ENCODE measurements at regions not wholly inside any gene's neighbourhood (a gene's known extent, or its start where the extent isn't known, plus 50 kb on each side); places are given as distances from the start of the nearest gene placed in this dataset.

- Histone ChIP-seq H3K27ac (ENCODE audit: low read depth, low read length) (no peak overlapping the region), H3K36me3 (ENCODE audit: control insufficient read depth, insufficient read depth, low read length) (no peaks in the 10 kb centered on the region), H3K9me3 (ENCODE audit: control insufficient read depth, low read length) (peaks cover 7% of the 10 kb centered on the region), H3K9ac (ENCODE audit: extremely low read depth, low read length, poor library complexity, severe bottlenecking) (no peak overlapping the region), H3K4me3 (ENCODE audit: low read length) (no peak overlapping the region), H3K4me1 (ENCODE audit: control insufficient read depth, insufficient read depth, low read length) (peaks cover 11% of the 10 kb centered on the region), H3K27me3 (ENCODE audit: control insufficient read depth, insufficient read depth, low read length, poor library complexity, severe bottlenecking) (no peaks in the 10 kb centered on the region)
- no peaks in the 10 kb centered on the region for H3K36me3 Mint-ChIP-seq (ENCODE audit: low read depth)
- TF ChIP-seq, protein P1, sequence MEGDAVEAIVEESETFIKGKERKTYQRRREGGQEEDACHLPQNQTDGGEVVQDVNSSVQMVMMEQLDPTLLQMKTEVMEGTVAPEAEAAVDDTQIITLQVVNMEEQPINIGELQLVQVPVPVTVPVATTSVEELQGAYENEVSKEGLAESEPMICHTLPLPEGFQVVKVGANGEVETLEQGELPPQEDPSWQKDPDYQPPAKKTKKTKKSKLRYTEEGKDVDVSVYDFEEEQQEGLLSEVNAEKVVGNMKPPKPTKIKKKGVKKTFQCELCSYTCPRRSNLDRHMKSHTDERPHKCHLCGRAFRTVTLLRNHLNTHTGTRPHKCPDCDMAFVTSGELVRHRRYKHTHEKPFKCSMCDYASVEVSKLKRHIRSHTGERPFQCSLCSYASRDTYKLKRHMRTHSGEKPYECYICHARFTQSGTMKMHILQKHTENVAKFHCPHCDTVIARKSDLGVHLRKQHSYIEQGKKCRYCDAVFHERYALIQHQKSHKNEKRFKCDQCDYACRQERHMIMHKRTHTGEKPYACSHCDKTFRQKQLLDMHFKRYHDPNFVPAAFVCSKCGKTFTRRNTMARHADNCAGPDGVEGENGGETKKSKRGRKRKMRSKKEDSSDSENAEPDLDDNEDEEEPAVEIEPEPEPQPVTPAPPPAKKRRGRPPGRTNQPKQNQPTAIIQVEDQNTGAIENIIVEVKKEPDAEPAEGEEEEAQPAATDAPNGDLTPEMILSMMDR (conservative IDR thresholded peaks at IDR 0.05): no peak
- H3K27ac Mint-ChIP-seq: no peak overlapping the region
- DNase-seq: no peak
- no peak overlapping the region for H3K4me3 Mint-ChIP-seq
- peaks cover 3% of the 10 kb centered on the region for H3K27me3 Mint-ChIP-seq (ENCODE audit: insufficient read depth)
- peaks cover 2% of the 10 kb centered on the region for H3K9me3 Mint-ChIP-seq
- WGBS, 2 experiments (ENCODE audit: insufficient coverage in 1 of 2, insufficient read length in 1 of 2): 94% methylated on average over 2 of the region's 2 CpGs
- peaks cover 26% of the 10 kb centered on the region for H3K4me1 Mint-ChIP-seq
Observed at GRCh38 chr9:82369251-82369945, 380.8 kb downstream of the SPATA31D1 start.

DNA sequence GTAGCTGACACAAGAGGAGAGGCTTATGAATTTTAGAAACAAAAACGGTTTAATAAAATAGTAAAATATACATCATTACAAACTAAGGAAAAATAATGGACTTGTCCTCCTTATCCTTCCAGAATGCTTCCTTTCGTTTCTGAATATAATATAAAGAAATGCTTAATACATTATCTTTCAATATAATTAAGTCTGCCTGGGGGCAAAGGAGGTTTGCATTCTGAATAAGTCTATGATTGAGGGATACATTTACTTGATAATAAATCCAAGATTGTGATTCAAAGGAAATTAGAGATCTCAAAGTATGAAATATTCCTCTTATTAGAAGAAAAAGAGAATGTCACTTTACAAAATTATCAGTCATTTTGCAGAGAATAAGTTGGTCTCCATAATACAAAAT, 386.5 kb downstream of the SPATA31D1 start:
- H3K36me3 Mint-ChIP-seq (ENCODE audit: low read depth): no peaks in the 10 kb centered on the region
- H3K9me3 Mint-ChIP-seq: peaks cover 3% of the 10 kb centered on the region
- H3K4me1 Mint-ChIP-seq: peaks cover 2% of the 10 kb centered on the region
- no peak overlapping the region for H3K9ac ChIP-seq (ENCODE audit: extremely low read depth, low read length, poor library complexity, severe bottlenecking)
- peaks cover 3% of the 10 kb centered on the region for H3K27me3 Mint-ChIP-seq (ENCODE audit: insufficient read depth)
- peaks cover 12% of the 10 kb centered on the region for H3K9me3 ChIP-seq (ENCODE audit: control insufficient read depth, low read length)
- no peak overlapping the region for H3K27ac ChIP-seq (ENCODE audit: low read depth, low read length)
- H3K4me3 ChIP-seq (ENCODE audit: low read length): no peak overlapping the region
- no peak for DNase-seq
- no peak overlapping the region for H3K27ac Mint-ChIP-seq
- TF ChIP-seq, protein P1 (conservative IDR thresholded peaks at IDR 0.05): no peak
- no CpG with 5 or more reads among the region's 2 CpGs for WGBS, 2 experiments (ENCODE audit: insufficient coverage in 1 of 2, insufficient read length in 1 of 2)
- no peaks in the 10 kb centered on the region for H3K36me3 ChIP-seq (ENCODE audit: control insufficient read depth, insufficient read depth, low read length)
- H3K4me1 ChIP-seq (ENCODE audit: control insufficient read depth, insufficient read depth, low read length): no peaks in the 10 kb centered on the region
- H3K27me3 ChIP-seq (ENCODE audit: control insufficient read depth, insufficient read depth, low read length, poor library complexity, severe bottlenecking): no peaks in the 10 kb centered on the region
- no peak overlapping the region for H3K4me3 Mint-ChIP-seq

DNA sequence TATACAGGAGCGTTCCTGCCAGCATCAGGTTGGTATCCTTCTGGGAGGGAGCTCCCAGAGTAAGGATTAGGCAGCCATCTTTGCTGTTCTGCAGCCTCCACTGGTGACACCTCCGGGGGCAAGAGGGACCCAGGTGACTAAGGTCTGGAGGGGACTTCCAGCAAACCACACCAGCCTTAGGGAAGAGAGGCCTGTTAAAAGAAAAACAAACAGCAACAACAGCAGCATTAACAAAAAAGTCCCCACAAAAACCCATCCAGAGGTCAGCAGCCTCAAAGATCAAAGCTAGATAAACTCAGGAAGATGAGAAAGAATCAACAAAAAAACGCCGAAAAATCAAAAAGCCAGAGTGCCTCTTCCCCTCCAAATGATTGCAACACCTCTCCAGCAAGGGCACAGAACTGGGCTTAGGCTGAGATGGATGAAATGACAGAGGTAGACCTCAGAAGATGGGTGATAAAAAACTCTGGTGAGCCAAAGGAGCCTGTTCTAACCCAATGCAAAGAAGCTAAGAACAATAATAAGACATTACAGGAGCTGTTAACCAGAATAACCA, 388.2 kb downstream of the SPATA31D1 start:
- peaks cover 12% of the 10 kb centered on the region for H3K9me3 Mint-ChIP-seq
- WGBS, 2 experiments (ENCODE audit: insufficient coverage in 1 of 2, insufficient read length in 1 of 2): 92 to 96% methylated on average over 4 of the region's 4 CpGs

More for the DNA sequence above, 388.2 kb downstream of the SPATA31D1 start:
- Histone ChIP-seq H3K27ac (ENCODE audit: low read depth, low read length) (no peak overlapping the region), H3K9ac (ENCODE audit: extremely low read depth, low read length, poor library complexity, severe bottlenecking) (no peak overlapping the region), H3K4me1 (ENCODE audit: control insufficient read depth, insufficient read depth, low read length) (no peaks in the 10 kb centered on the region), H3K27me3 (ENCODE audit: control insufficient read depth, insufficient read depth, low read length, poor library complexity, severe bottlenecking) (no peaks in the 10 kb centered on the region), H3K4me3 (ENCODE audit: low read length) (no peak overlapping the region), H3K9me3 (ENCODE audit: control insufficient read depth, low read length) (peaks cover 28% of the 10 kb centered on the region), H3K36me3 (ENCODE audit: control insufficient read depth, insufficient read depth, low read length) (no peaks in the 10 kb centered on the region)
- peaks cover 3% of the 10 kb centered on the region for H3K36me3 Mint-ChIP-seq (ENCODE audit: low read depth)
- TF ChIP-seq, protein P1 (conservative IDR thresholded peaks at IDR 0.05): no peak
- DNase-seq: no peak
- H3K4me3 Mint-ChIP-seq: no peak overlapping the region
- no peak overlapping the region for H3K27ac Mint-ChIP-seq
- H3K27me3 Mint-ChIP-seq (ENCODE audit: insufficient read depth): peaks cover under 1% of the 10 kb centered on the region
- peaks cover 2% of the 10 kb centered on the region for H3K4me1 Mint-ChIP-seq
